H1 (cell line): ENCODE measurements at regions not wholly inside any gene's neighbourhood (a gene's known extent, or its start where the extent isn't known, plus 50 kb on each side); places are given as distances from the start of the nearest gene placed in this dataset.

Source experiments
- ASH2L ChIP-seq: fragments of 200-600, 300-600 bp; sonication (generic); IDR thresholded peaks from one replicate; pipeline ENCODE4 v1.7.1; 2017; ENCODE audit warnings: low read length
- GABPA ChIP-seq: IDR thresholded peaks from 2 replicates; pipeline ENCODE4 v1.6.1; 2011; ENCODE audit warnings: mild to moderate bottlenecking, low read length, moderate library complexity, borderline replicate concordance; ENCODE audit not compliant: insufficient read depth
- NANOG ChIP-seq: IDR thresholded peaks from 2 replicates; pipeline ENCODE4 v1.6.1; 2011; ENCODE audit warnings: low read length, low read depth, mild to moderate bottlenecking, inconsistent platforms; ENCODE audit not compliant: insufficient read depth, poor library complexity, severe bottlenecking
- RAD21 ChIP-seq, 2 experiments: IDR thresholded peaks in 1 of 2; conservative IDR thresholded peaks in 1 of 2; 2 replicates each; pipeline ENCODE4 v1.6.1; 2011; ENCODE audit warnings: low read depth in 2 of 2, low read length in 2 of 2, improper control_type of control experiment in 1 of 2, inconsistent platforms in 1 of 2, mild to moderate bottlenecking in 1 of 2, moderate library complexity in 1 of 2
- SAP30 ChIP-seq: fragments of 300-600 bp; sonication (generic); IDR thresholded peaks from 2 replicates; pipeline ENCODE4 v1.7.1; 2012; ENCODE audit warnings: low read length, moderate library complexity, mild to moderate bottlenecking, inconsistent platforms; ENCODE audit not compliant: insufficient read depth, insufficient replicate concordance
- SP1 ChIP-seq: IDR thresholded peaks from 2 replicates; pipeline ENCODE4 v1.6.1; 2011; ENCODE audit warnings: low read depth, low read length
- TCF12 ChIP-seq: IDR thresholded peaks from 2 replicates; pipeline ENCODE4 v1.6.1; 2011; ENCODE audit warnings: low read depth, mild to moderate bottlenecking, low read length

GRCh38 chr1:221076391-221076811, 197.2 kb downstream of the HLX start (continued):
- no peak for TF ChIP-seq SAP30
- TF ChIP-seq TCF12 = no peak
- no peak for TF ChIP-seq GABPA
- no peak for TF ChIP-seq SP1
- no peak for TF ChIP-seq ASH2L
- no peak for TF ChIP-seq NANOG
- no peak for TF ChIP-seq RAD21 (IDR thresholded peaks at IDR 0.05 in 1 of 2, conservative IDR thresholded peaks at IDR 0.05 in 1 of 2; ENCODE audit: low read depth in 2 of 2, low read length in 2 of 2)
- TF ChIP-seq, all 59 proteins: peak for 0
